Lower leg skin (tissue), 3 donors: ENCODE measurements at regions not wholly inside any gene's neighbourhood (a gene's known extent, or its start where the extent isn't known, plus 50 kb on each side); places are given as distances from the start of the nearest gene placed in this dataset.

Source experiments
- POLR2A ChIP-seq, 2 donors: fragments of 450-650 bp; IDR thresholded peaks; one replicate each; pipeline ENCODE4 v1.6.1; 2016 to 2017; ENCODE audit warnings: antibody characterized with exemption in 2 of 2, mild to moderate bottlenecking in 1 of 2, moderate library complexity in 1 of 2
- TF ChIP-seq, protein P1 (sequence below), 3 donors: fragments of 450-650 bp; IDR thresholded peaks; one replicate each; pipeline ENCODE4 v1.5.1; 2016; ENCODE audit warnings: antibody characterized with exemption in 3 of 3, mild to moderate bottlenecking in 3 of 3, moderate library complexity in 2 of 3

DNA sequence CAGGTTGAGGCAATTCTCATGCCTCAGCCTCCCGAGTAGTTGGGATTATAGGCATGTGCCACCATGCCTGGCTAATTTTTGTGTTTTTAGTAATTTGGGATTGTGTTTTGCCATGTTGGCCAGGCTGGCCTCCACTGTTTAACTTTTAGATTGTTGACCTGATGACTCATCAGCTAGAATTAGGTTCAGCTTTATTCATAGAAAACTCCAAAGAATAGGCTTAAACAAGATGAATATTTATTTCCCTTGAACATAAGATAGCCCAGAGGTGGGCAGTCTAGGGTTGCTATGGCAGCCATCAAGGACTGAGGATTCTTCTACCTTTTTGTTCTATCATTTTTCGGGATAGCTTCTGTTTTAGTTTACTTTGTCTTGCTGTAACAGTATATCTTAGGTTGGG is 99.6 kb upstream of the SELENOK start:
- TF ChIP-seq, protein P1, sequence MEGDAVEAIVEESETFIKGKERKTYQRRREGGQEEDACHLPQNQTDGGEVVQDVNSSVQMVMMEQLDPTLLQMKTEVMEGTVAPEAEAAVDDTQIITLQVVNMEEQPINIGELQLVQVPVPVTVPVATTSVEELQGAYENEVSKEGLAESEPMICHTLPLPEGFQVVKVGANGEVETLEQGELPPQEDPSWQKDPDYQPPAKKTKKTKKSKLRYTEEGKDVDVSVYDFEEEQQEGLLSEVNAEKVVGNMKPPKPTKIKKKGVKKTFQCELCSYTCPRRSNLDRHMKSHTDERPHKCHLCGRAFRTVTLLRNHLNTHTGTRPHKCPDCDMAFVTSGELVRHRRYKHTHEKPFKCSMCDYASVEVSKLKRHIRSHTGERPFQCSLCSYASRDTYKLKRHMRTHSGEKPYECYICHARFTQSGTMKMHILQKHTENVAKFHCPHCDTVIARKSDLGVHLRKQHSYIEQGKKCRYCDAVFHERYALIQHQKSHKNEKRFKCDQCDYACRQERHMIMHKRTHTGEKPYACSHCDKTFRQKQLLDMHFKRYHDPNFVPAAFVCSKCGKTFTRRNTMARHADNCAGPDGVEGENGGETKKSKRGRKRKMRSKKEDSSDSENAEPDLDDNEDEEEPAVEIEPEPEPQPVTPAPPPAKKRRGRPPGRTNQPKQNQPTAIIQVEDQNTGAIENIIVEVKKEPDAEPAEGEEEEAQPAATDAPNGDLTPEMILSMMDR (IDR thresholded peaks at IDR 0.05), result no peak
- no peak for TF ChIP-seq POLR2A (IDR thresholded peaks at IDR 0.05)
